Ishikawa (cell line): ENCODE measurements at regions not wholly inside any gene's neighbourhood (a gene's known extent, or its start where the extent isn't known, plus 50 kb on each side); places are given as distances from the start of the nearest gene placed in this dataset.

Source experiments
- YY1 ChIP-seq: IDR thresholded peaks from 2 replicates; pipeline ENCODE4 v1.6.1; 2012; ENCODE audit warnings: low read depth
- TF ChIP-seq, protein P1 (sequence below): IDR thresholded peaks from 2 replicates; pipeline ENCODE4 v1.6.1; 2012

DNA sequence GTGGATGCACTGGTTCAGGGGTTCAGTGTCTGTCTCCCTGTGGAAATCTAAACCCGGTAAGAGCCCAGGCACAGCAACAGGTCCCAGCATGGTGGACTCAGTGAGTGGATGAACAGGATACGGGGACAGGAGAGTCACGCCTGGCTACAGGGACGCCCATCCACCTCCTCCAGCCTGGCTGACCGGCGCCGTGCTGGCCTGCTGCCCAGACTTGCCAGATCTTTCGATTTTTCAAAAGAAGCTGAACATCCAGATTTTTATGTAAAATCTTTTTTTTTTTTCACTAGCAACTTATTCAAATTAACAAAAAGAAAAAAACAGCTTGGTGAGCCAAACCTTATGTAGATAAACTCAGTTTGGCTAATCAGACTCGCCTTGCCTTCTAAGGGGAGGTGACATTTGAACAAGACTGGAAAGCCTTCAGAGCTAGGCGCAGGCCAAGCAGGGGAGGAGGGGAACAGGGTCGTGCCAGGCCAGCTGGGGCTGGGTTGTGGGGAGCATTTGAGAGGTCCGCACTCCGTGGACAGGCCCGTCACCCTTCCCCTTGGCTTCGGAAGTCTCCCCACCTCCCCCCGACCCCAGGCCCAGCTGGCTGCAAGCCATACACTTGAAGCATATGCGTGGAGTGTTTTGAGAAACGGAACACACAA is 87.8 kb upstream of the NCOR2 start:
- peak; percentile 34; the same call in 1 of the 2 replicates for TF ChIP-seq YY1
- TF ChIP-seq, protein P1, sequence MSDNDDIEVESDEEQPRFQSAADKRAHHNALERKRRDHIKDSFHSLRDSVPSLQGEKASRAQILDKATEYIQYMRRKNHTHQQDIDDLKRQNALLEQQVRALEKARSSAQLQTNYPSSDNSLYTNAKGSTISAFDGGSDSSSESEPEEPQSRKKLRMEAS: no peak
